A673 (cell line): ENCODE measurements at regions not wholly inside any gene's neighbourhood (a gene's known extent, or its start where the extent isn't known, plus 50 kb on each side); places are given as distances from the start of the nearest gene placed in this dataset.

Experiments
- BruUV-seq: library from RNA; stranded (reverse); fragments of 400-500 nt; replicated peaks from 2 replicates; lab custom pipeline; 2021; lab: Mats Ljungman, UMichigan
- CTCF ChIA-PET: fragments of 300-600 bp; sonication (Branson Sonifier 250); formaldehyde crosslinking; loops from one replicate; lab custom pipeline; 2022; ENCODE audit warnings: antibody characterized with exemption; lab: Charles Lee
- POLR2A ChIA-PET: fragments of 300-600 bp; sonication (Branson Sonifier 250); formaldehyde crosslinking; loops from one replicate; lab custom pipeline; 2022; ENCODE audit warnings: antibody characterized with exemption; ENCODE audit not compliant: low non-redundant PET; lab: Charles Lee
- DNase-seq: peaks from one replicate; pipeline ENCODE4 v3.0.0-alpha.2; 2015; ENCODE audit warnings: low spot score
- H3K27ac ChIP-seq: fragments of 200-600 bp; sonication (generic); 2 replicates; pipeline ENCODE4 v1.5.1; 2016; ENCODE audit warnings: mixed run types, low read depth, mild to moderate bottlenecking, mixed read lengths, antibody characterized with exemption, low read length; ENCODE audit not compliant: poor library complexity, severe bottlenecking
- H3K27me3 ChIP-seq: fragments of 200-600 bp; sonication (generic); replicated peaks from 2 replicates; pipeline ENCODE4 v1.6.1; 2017; ENCODE audit warnings: mixed run types, low read depth, mild to moderate bottlenecking, mixed read lengths, antibody characterized with exemption, low read length; ENCODE audit not compliant: insufficient read depth, poor library complexity
- H3K36me3 ChIP-seq: fragments of 200-600 bp; sonication (generic); 2 replicates; pipeline ENCODE4 v1.6.1; 2016; ENCODE audit warnings: mixed run types, mild to moderate bottlenecking, mixed read lengths, antibody characterized with exemption, low read length; ENCODE audit not compliant: insufficient read depth, poor library complexity, severe bottlenecking
- H3K4me1 ChIP-seq: fragments of 200-600 bp; sonication (generic); 2 replicates; pipeline ENCODE4 v1.6.1; 2017; ENCODE audit warnings: mixed run types, mild to moderate bottlenecking, mixed read lengths, antibody characterized with exemption, low read length; ENCODE audit not compliant: insufficient read depth, poor library complexity, severe bottlenecking
- H3K4me3 ChIP-seq: fragments of 200-600 bp; sonication (generic); 2 replicates; pipeline ENCODE4 v1.5.1; 2016; ENCODE audit warnings: low read depth, mixed run types, mild to moderate bottlenecking, mixed read lengths, low read length; ENCODE audit not compliant: poor library complexity, severe bottlenecking
- H3K9me3 ChIP-seq: fragments of 200-600 bp; sonication (generic); 2 replicates; pipeline ENCODE4 v1.6.1; 2016; ENCODE audit warnings: mixed run types, low read depth, mild to moderate bottlenecking, mixed read lengths, antibody characterized with exemption, low read length; ENCODE audit not compliant: poor library complexity, severe bottlenecking
- EZH2 ChIP-seq: fragments of 200-600 bp; sonication (generic); IDR thresholded peaks from 2 replicates; pipeline ENCODE4 v1.6.1; 2017; ENCODE audit warnings: borderline replicate concordance, low read depth, mild to moderate bottlenecking, mixed read lengths, antibody characterized with exemption, low read length; ENCODE audit not compliant: poor library complexity, severe bottlenecking
- intact Hi-C: fragments of 100-400 bp; cut with micrococcal nuclease; formaldehyde crosslinking; loops from one replicate; pipeline ENCODE4 v1.10.0; 2022; ENCODE audit not compliant: unreplicated experiment
- TF ChIP-seq, protein P1 (sequence below): fragments of 300-800, 200-600 bp; sonication (generic); conservative IDR thresholded peaks from 2 replicates; pipeline ENCODE4 v1.5.1; 2017; ENCODE audit warnings: low read depth, mild to moderate bottlenecking, antibody characterized with exemption, low read length, moderate library complexity, mixed read lengths

GRCh38 chr1:165040641-165041040 is 315.9 kb downstream of the LMX1A start:
- Histone ChIP-seq H3K36me3 (no peaks in the 10 kb centered on the region), H3K27me3 (no peaks in the 10 kb centered on the region), H3K9me3 (no peaks in the 10 kb centered on the region), H3K27ac (no peak overlapping the region), H3K4me3 (no peak overlapping the region), H3K4me1 (no peaks in the 10 kb centered on the region)
- intact Hi-C loops, result no loop called here
- no peak for TF ChIP-seq EZH2
- TF ChIP-seq, protein P1, sequence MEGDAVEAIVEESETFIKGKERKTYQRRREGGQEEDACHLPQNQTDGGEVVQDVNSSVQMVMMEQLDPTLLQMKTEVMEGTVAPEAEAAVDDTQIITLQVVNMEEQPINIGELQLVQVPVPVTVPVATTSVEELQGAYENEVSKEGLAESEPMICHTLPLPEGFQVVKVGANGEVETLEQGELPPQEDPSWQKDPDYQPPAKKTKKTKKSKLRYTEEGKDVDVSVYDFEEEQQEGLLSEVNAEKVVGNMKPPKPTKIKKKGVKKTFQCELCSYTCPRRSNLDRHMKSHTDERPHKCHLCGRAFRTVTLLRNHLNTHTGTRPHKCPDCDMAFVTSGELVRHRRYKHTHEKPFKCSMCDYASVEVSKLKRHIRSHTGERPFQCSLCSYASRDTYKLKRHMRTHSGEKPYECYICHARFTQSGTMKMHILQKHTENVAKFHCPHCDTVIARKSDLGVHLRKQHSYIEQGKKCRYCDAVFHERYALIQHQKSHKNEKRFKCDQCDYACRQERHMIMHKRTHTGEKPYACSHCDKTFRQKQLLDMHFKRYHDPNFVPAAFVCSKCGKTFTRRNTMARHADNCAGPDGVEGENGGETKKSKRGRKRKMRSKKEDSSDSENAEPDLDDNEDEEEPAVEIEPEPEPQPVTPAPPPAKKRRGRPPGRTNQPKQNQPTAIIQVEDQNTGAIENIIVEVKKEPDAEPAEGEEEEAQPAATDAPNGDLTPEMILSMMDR, result no peak
- DNase-seq, result peak; percentile 24
- ChIA-PET POLR2A (no interaction called here), CTCF (interaction anchor here (0.6 kb wide), 1 partner anchor 224 kb away, joined by 3 read pairs; no protein-coding TSS in a partner anchor)
- BruUV-seq, result no TSS peak

DNA sequence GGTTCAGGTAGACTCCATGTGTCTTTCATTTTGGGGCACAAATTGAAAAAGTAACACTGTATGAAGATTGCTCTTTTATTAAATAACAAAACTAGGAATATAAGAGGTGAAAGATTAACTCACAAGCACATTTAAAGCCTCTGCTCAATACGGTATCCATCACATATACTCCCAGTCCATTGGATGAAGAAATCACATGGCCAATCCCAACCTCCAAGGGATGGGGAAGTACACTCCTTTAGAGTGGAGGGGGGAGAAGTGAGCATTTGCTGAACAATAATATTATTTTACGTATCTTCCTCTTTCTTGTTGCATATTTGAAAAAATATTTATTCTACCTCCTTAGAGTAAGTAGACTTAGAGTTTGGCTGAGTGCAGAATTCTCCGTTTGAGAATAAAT is 316.5 kb downstream of the LMX1A start:
- ChIA-PET CTCF (interaction anchor here (0.6 kb wide), 1 partner anchor 224 kb away, joined by 3 read pairs; no protein-coding TSS in a partner anchor), POLR2A (no interaction called here)
- intact Hi-C loops, result no loop called here
- Histone ChIP-seq H3K9me3 (no peaks in the 10 kb centered on the region), H3K4me3 (no peak overlapping the region), H3K27ac (no peak overlapping the region), H3K27me3 (no peaks in the 10 kb centered on the region), H3K4me1 (no peaks in the 10 kb centered on the region), H3K36me3 (no peaks in the 10 kb centered on the region)
- DNase-seq, result no peak
- BruUV-seq, result no TSS peak
- no peak for TF ChIP-seq EZH2
- TF ChIP-seq, protein P1, result no peak

GRCh38 chr1:165036403-165036802 is 320.1 kb downstream of the LMX1A start:
- ChIA-PET CTCF (no interaction called here), POLR2A (no interaction called here)
- Histone ChIP-seq H3K36me3 (no peaks in the 10 kb centered on the region), H3K4me3 (no peak overlapping the region), H3K27ac (no peak overlapping the region), H3K4me1 (no peaks in the 10 kb centered on the region), H3K27me3 (no peaks in the 10 kb centered on the region), H3K9me3 (no peaks in the 10 kb centered on the region)
- no TSS peak for BruUV-seq
- no peak for DNase-seq
- no peak for TF ChIP-seq EZH2
- TF ChIP-seq, protein P1, result no peak
- intact Hi-C loops, result no loop called here
